Panc1 (cell line): ENCODE measurements at regions not wholly inside any gene's neighbourhood (a gene's known extent, or its start where the extent isn't known, plus 50 kb on each side); places are given as distances from the start of the nearest gene placed in this dataset.

Experiments
- CTCF ChIP-seq: fragments of 450-650 bp; IDR thresholded peaks from 2 replicates; pipeline ENCODE4 v1.5.1; 2017; ENCODE audit warnings: mild to moderate bottlenecking
- REST ChIP-seq, 2 experiments: IDR thresholded peaks; 2 replicates each; pipeline ENCODE4 v1.6.1; 2011 to 2012; ENCODE audit warnings: low read depth in 2 of 2, control low read depth in 1 of 2, low read length in 1 of 2, mild to moderate bottlenecking in 1 of 2, moderate library complexity in 1 of 2; ENCODE audit not compliant: insufficient read depth in 1 of 2

- peak; percentile 52 for TF ChIP-seq CTCF
- TF ChIP-seq REST (IDR thresholded peaks at IDR 0.05; ENCODE audit: insufficient read depth in 1 of 2, low read depth in 2 of 2, low read length in 1 of 2): no peak
Measured at GRCh38 chr6:68196645-68197044, 438.4 kb upstream of the ADGRB3 start.
